GM23338 (cell line): ENCODE measurements at regions not wholly inside any gene's neighbourhood (a gene's known extent, or its start where the extent isn't known, plus 50 kb on each side); places are given as distances from the start of the nearest gene placed in this dataset.
A peak's percentile ranks its signal among the peaks of the same experiment; 100 is the strongest.

Experiments
- ATAC-seq: fragments of 200-7000 bp; cut with Tn5 transposase; 3 replicates; pipeline ENCODE4 v1.9.1; 2020
- DNase-seq: peaks from one replicate; pipeline ENCODE4 v3.0.0-alpha.2; 2015; ENCODE audit warnings: low spot score
- H2AFZ ChIP-seq: fragments of 200-600 bp; sonication (generic); 2 replicates; pipeline ENCODE4 v1.8.0; 2016; ENCODE audit warnings: antibody characterized with exemption, mild to moderate bottlenecking, moderate library complexity
- H3F3A ChIP-seq: fragments of 200-600 bp; sonication (generic); replicated peaks from 2 replicates; pipeline ENCODE4 v1.8.0; 2017; ENCODE audit warnings: antibody characterized with exemption, mixed run types, low read depth
- H3K27ac ChIP-seq: fragments of 200-600 bp; sonication (generic); 2 replicates; pipeline ENCODE4 v1.6.1; 2016; ENCODE audit warnings: low read depth
- H3K27me3 ChIP-seq: fragments of 200-600 bp; sonication (generic); 2 replicates; pipeline ENCODE4 v1.8.0; 2016; ENCODE audit warnings: mild to moderate bottlenecking, mixed run types, moderate library complexity; ENCODE audit not compliant: insufficient read depth
- H3K36me3 ChIP-seq: fragments of 200-600 bp; sonication (generic); 2 replicates; pipeline ENCODE4 v1.8.0; 2016; ENCODE audit warnings: mild to moderate bottlenecking; ENCODE audit not compliant: insufficient read depth
- H3K4me1 ChIP-seq: fragments of 200-600 bp; sonication (generic); 2 replicates; pipeline ENCODE4 v1.8.0; 2016; ENCODE audit warnings: mild to moderate bottlenecking, moderate library complexity; ENCODE audit not compliant: insufficient read depth
- H3K4me2 ChIP-seq: fragments of 200-600 bp; sonication (generic); 2 replicates; pipeline ENCODE4 v1.7.1; 2017; ENCODE audit warnings: mixed run types
- H3K4me3 ChIP-seq: fragments of 200-600 bp; sonication (generic); 2 replicates; pipeline ENCODE4 v1.6.1; 2016; ENCODE audit warnings: mixed run types
- H3K79me2 ChIP-seq: fragments of 200-600 bp; sonication (generic); replicated peaks from 2 replicates; pipeline ENCODE4 v1.8.0; 2017; ENCODE audit warnings: mild to moderate bottlenecking; ENCODE audit not compliant: insufficient read depth
- H3K9me2 ChIP-seq: fragments of 200-600 bp; sonication (generic); 2 replicates; pipeline ENCODE4 v1.8.0; 2017; ENCODE audit not compliant: insufficient read depth
- H4K20me1 ChIP-seq: fragments of 200-600 bp; sonication (generic); replicated peaks from 2 replicates; pipeline ENCODE4 v1.8.0; 2017; ENCODE audit warnings: mild to moderate bottlenecking; ENCODE audit not compliant: insufficient read depth
- H3K27ac Mint-ChIP-seq: 2 replicates; pipeline ENCODE4 v1.8.0; 2020; ENCODE audit warnings: inconsistent platforms, mild to moderate bottlenecking, moderate library complexity, mixed read lengths
- H3K27me3 Mint-ChIP-seq: 3 replicates; pipeline ENCODE4 v1.8.0; 2022; ENCODE audit warnings: low read depth, mild to moderate bottlenecking, moderate library complexity, mixed read lengths, inconsistent platforms; ENCODE audit not compliant: insufficient read depth, poor library complexity
- H3K36me3 Mint-ChIP-seq: 3 replicates; pipeline ENCODE4 v1.8.0; 2021; ENCODE audit warnings: low read depth, mild to moderate bottlenecking, inconsistent platforms, moderate library complexity, mixed read lengths
- H3K4me1 Mint-ChIP-seq: 3 replicates; pipeline ENCODE4 v1.8.0; 2020; ENCODE audit warnings: mild to moderate bottlenecking, inconsistent platforms, mixed read lengths
- H3K4me3 Mint-ChIP-seq: 3 replicates; pipeline ENCODE4 v1.8.0; 2021; ENCODE audit warnings: moderate library complexity, mild to moderate bottlenecking, inconsistent platforms, mixed read lengths
- H3K9me3 Mint-ChIP-seq: 3 replicates; pipeline ENCODE4 v1.8.0; 2020; ENCODE audit warnings: moderate library complexity, mild to moderate bottlenecking, inconsistent platforms, mixed read lengths
- CREB1 ChIP-seq: fragments of 250-450 bp; sonication (Bioruptor Pico); IDR thresholded peaks from 2 replicates; pipeline ENCODE4 v1.5.0; 2020; ENCODE audit warnings: low read depth, mild to moderate bottlenecking, moderate library complexity
- JUNB ChIP-seq: IDR thresholded peaks from one replicate; pipeline ENCODE4 v1.6.1; 2016; ENCODE audit warnings: antibody characterized with exemption; ENCODE audit not compliant: unreplicated experiment
- NANOG ChIP-seq: IDR thresholded peaks from 2 replicates; pipeline ENCODE4 v1.6.1; 2016; ENCODE audit warnings: antibody characterized with exemption, borderline replicate concordance
- POLR2AphosphoS5 ChIP-seq: IDR thresholded peaks from 2 replicates; pipeline ENCODE4 v1.6.1; 2016; ENCODE audit warnings: antibody characterized with exemption, low read depth
- STAT1 ChIP-seq: IDR thresholded peaks from one replicate; pipeline ENCODE4 v1.6.1; 2016; ENCODE audit warnings: antibody characterized with exemption; ENCODE audit not compliant: unreplicated experiment
- ZNF331 ChIP-seq: fragments of 250-450 bp; sonication (Bioruptor Pico); IDR thresholded peaks from 2 replicates; pipeline ENCODE4 v1.5.0; 2020; ENCODE audit warnings: low read depth, mild to moderate bottlenecking, moderate library complexity
- TF ChIP-seq, protein P1 (sequence below), 2 experiments: fragments of 200-600 bp in 1 of 2; sonication (generic) in 1 of 2; conservative IDR thresholded peaks; 2 replicates each; pipeline versions ENCODE4 v1.5.1 to v1.6.1; 2016 to 2017; ENCODE audit warnings: antibody characterized with exemption in 2 of 2, low read depth in 2 of 2, mild to moderate bottlenecking in 2 of 2, moderate library complexity in 1 of 2
- TF ChIP-seq, protein P2 (sequence below): fragments of 250-450 bp; sonication (Bioruptor Pico); IDR thresholded peaks from 2 replicates; pipeline ENCODE4 v1.5.0; 2020; ENCODE audit warnings: mild to moderate bottlenecking, moderate library complexity

DNA sequence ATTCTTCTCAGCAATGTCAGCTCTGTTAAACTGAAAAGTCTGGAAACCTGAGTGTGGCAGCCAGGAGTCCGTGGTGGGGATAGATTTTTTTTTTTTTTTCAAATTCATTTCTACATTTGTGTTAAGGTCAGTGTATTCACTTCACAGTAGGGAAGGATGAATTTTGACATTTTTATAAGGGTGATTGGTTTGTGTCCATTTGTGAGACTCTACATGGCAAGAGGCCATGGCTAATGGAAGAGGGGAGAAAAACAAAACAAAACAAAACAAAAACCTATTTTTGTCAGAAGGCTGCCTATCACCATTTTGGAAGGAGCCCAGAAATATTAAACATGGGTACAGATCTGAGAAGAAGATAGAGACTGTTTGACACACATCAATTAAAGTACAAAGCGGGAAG, 176.1 kb downstream of the RMST start:
- Mint-ChIP-seq H3K36me3 (no peaks in the 10 kb centered on the region), H3K27ac (no peak overlapping the region), H3K4me3 (no peak overlapping the region), H3K9me3 (no peaks in the 10 kb centered on the region), H3K27me3 (peaks cover 6% of the 10 kb centered on the region), H3K4me1 (peaks cover 17% of the 10 kb centered on the region)
- ATAC-seq (no peak), DNase-seq (no peak)
- Histone ChIP-seq H3K79me2 (no peaks in the 10 kb centered on the region), H3K36me3 (no peaks in the 10 kb centered on the region), H3K4me2 (no peak overlapping the region), H3K27me3 (no peaks in the 10 kb centered on the region), H3K4me1 (peaks cover 13% of the 10 kb centered on the region; the same call in 1 of the 2 replicates), H3K4me3 (no peak overlapping the region), H3K9me2 (peaks cover 5% of the 10 kb centered on the region; the same call in 1 of the 2 replicates), H3F3A (no peaks in the 10 kb centered on the region), H2AFZ (no peak overlapping the region), H3K27ac (no peak overlapping the region), H4K20me1 (no peaks in the 10 kb centered on the region)
- TF ChIP-seq, protein P1, sequence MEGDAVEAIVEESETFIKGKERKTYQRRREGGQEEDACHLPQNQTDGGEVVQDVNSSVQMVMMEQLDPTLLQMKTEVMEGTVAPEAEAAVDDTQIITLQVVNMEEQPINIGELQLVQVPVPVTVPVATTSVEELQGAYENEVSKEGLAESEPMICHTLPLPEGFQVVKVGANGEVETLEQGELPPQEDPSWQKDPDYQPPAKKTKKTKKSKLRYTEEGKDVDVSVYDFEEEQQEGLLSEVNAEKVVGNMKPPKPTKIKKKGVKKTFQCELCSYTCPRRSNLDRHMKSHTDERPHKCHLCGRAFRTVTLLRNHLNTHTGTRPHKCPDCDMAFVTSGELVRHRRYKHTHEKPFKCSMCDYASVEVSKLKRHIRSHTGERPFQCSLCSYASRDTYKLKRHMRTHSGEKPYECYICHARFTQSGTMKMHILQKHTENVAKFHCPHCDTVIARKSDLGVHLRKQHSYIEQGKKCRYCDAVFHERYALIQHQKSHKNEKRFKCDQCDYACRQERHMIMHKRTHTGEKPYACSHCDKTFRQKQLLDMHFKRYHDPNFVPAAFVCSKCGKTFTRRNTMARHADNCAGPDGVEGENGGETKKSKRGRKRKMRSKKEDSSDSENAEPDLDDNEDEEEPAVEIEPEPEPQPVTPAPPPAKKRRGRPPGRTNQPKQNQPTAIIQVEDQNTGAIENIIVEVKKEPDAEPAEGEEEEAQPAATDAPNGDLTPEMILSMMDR (conservative IDR thresholded peaks at IDR 0.05; ENCODE audit: low read depth in 2 of 2): no peak
- no peak for TF ChIP-seq NANOG

DNA sequence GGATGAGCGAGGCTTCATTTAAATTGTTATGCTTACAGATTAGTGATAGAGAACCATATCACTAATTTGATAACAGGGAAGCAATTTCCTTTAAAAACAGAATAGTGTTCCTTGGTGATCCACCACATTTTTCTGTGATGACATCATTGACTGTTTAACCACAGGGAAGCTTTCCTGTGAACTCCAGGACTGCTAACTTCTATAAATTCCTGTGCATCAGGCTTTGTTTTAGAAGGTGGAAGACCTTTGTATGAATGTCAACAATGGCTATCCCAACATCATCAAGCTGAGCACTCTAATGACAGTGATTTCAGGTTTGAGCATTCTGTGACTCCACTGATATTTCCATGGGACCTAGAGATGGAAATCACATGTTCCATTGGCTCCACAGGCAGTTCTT, 177.1 kb downstream of the RMST start:
- TF ChIP-seq CREB1 (CRISPR knock-in tag) (no peak), POLR2AphosphoS5 (no peak), STAT1 (no peak), JUNB (no peak)
- peaks cover 13% of the 10 kb centered on the region; the same call in 1 of the 2 replicates for H3K4me1 ChIP-seq

DNA sequence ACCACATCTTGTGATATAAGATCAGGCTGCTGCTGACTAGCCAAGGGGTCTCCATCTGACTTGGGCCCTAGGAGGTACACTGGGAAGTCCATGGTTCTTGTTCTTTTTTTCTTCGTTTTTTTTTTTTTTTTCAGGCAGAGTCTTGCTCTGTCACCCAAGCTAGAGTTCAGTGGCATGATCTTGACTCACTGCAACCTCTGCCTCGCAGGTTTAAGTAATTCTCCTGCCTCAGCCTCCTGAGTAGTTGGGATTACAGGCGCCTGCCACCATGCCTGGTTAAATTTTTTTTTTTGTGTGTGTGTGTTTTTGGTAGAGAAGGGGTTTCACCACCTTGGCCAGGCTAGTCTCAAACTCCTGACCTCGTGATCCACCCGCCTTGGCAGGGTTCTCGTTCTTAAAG, 178.2 kb downstream of the RMST start:
- H3K9me3 Mint-ChIP-seq: no peaks in the 10 kb centered on the region
- Histone ChIP-seq H3K4me1 (peaks cover 13% of the 10 kb centered on the region; the same call in 1 of the 2 replicates), H3K79me2 (no peaks in the 10 kb centered on the region), H3K27me3 (no peaks in the 10 kb centered on the region), H3K27ac (no peak overlapping the region), H2AFZ (no peak overlapping the region), H3K4me2 (no peak overlapping the region), H4K20me1 (no peaks in the 10 kb centered on the region), H3K4me3 (no peak overlapping the region), H3F3A (no peaks in the 10 kb centered on the region), H3K36me3 (no peaks in the 10 kb centered on the region), H3K9me2 (peaks cover 5% of the 10 kb centered on the region; the same call in 1 of the 2 replicates)
- ATAC-seq (no peak), DNase-seq (no peak)
- no peak overlapping the region for H3K27ac Mint-ChIP-seq
- H3K36me3 Mint-ChIP-seq: no peaks in the 10 kb centered on the region
- peaks cover 17% of the 10 kb centered on the region for H3K4me1 Mint-ChIP-seq
- H3K27me3 Mint-ChIP-seq: peaks cover 4% of the 10 kb centered on the region
- no peak overlapping the region for H3K4me3 Mint-ChIP-seq
- TF ChIP-seq CREB1 (CRISPR knock-in tag) (no peak), STAT1 (no peak), ZNF331 (no peak), JUNB (no peak)
- TF ChIP-seq, protein P2, sequence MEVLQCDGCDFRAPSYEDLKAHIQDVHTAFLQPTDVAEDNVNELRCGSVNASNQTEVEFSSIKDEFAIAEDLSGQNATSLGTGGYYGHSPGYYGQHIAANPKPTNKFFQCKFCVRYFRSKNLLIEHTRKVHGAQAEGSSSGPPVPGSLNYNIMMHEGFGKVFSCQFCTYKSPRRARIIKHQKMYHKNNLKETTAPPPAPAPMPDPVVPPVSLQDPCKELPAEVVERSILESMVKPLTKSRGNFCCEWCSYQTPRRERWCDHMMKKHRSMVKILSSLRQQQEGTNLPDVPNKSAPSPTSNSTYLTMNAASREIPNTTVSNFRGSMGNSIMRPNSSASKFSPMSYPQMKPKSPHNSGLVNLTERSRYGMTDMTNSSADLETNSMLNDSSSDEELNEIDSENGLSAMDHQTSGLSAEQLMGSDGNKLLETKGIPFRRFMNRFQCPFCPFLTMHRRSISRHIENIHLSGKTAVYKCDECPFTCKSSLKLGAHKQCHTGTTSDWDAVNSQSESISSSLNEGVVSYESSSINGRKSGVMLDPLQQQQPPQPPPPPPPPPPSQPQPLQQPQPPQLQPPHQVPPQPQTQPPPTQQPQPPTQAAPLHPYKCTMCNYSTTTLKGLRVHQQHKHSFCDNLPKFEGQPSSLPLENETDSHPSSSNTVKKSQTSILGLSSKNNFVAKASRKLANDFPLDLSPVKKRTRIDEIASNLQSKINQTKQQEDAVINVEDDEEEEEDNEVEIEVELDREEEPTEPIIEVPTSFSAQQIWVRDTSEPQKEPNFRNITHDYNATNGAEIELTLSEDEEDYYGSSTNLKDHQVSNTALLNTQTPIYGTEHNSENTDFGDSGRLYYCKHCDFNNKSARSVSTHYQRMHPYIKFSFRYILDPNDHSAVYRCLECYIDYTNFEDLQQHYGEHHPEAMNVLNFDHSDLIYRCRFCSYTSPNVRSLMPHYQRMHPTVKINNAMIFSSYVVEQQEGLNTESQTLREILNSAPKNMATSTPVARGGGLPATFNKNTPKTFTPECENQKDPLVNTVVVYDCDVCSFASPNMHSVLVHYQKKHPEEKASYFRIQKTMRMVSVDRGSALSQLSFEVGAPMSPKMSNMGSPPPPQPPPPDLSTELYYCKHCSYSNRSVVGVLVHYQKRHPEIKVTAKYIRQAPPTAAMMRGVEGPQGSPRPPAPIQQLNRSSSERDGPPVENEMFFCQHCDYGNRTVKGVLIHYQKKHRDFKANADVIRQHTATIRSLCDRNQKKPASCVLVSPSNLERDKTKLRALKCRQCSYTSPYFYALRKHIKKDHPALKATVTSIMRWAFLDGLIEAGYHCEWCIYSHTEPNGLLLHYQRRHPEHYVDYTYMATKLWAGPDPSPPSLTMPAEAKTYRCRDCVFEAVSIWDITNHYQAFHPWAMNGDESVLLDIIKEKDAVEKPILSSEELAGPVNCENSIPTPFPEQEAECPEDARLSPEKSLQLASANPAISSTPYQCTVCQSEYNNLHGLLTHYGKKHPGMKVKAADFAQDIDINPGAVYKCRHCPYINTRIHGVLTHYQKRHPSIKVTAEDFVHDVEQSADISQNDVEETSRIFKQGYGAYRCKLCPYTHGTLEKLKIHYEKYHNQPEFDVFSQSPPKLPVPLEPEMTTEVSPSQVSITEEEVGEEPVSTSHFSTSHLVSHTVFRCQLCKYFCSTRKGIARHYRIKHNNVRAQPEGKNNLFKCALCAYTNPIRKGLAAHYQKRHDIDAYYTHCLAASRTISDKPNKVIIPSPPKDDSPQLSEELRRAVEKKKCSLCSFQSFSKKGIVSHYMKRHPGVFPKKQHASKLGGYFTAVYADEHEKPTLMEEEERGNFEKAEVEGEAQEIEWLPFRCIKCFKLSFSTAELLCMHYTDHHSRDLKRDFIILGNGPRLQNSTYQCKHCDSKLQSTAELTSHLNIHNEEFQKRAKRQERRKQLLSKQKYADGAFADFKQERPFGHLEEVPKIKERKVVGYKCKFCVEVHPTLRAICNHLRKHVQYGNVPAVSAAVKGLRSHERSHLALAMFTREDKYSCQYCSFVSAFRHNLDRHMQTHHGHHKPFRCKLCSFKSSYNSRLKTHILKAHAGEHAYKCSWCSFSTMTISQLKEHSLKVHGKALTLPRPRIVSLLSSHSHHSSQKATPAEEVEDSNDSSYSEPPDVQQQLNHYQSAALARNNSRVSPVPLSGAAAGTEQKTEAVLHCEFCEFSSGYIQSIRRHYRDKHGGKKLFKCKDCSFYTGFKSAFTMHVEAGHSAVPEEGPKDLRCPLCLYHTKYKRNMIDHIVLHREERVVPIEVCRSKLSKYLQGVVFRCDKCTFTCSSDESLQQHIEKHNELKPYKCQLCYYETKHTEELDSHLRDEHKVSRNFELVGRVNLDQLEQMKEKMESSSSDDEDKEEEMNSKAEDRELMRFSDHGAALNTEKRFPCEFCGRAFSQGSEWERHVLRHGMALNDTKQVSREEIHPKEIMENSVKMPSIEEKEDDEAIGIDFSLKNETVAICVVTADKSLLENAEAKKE: no peak

More for the DNA sequence above, 177.1 kb downstream of the RMST start:
- no peaks in the 10 kb centered on the region for H3F3A ChIP-seq
- no peaks in the 10 kb centered on the region for H3K27me3 ChIP-seq
- Mint-ChIP-seq H3K4me1 (peaks cover 17% of the 10 kb centered on the region), H3K36me3 (no peaks in the 10 kb centered on the region), H3K27me3 (peaks cover 6% of the 10 kb centered on the region), H3K4me3 (no peak overlapping the region), H3K9me3 (no peaks in the 10 kb centered on the region), H3K27ac (no peak overlapping the region)
- H3K79me2 ChIP-seq: no peaks in the 10 kb centered on the region
- H2AFZ ChIP-seq: no peak overlapping the region
- no peak for ATAC-seq
- H3K4me2 ChIP-seq: no peak overlapping the region
- DNase-seq: peak; percentile 17
- H4K20me1 ChIP-seq: no peaks in the 10 kb centered on the region
- no peaks in the 10 kb centered on the region for H3K36me3 ChIP-seq
- no peak overlapping the region for H3K27ac ChIP-seq
- no peak overlapping the region for H3K4me3 ChIP-seq
- H3K9me2 ChIP-seq: peaks cover 5% of the 10 kb centered on the region; the same call in 1 of the 2 replicates
